Stimulated activated naive CD4-positive, alpha-beta T cell (primary cell): ENCODE measurements at regions not wholly inside any gene's neighbourhood (a gene's known extent, or its start where the extent isn't known, plus 50 kb on each side); places are given as distances from the start of the nearest gene placed in this dataset.
"Not testable (repeated sequence)": the region's sequence is repeated elsewhere in the genome, so short reads cannot be mapped to it uniquely, and the experiment has no call there.

Experiments used
- DNase-seq, 6 experiments: peaks; one replicate each; lab custom pipeline; 2025; lab: John Stamatoyannopoulos, UW

GRCh38 chr4:181821039-181822004 is 421.9 kb upstream of the TENM3 start:
- DNase-seq, result no peak

GRCh38 chr4:181822005-181822375 is 421.2 kb upstream of the TENM3 start:
- no peak for DNase-seq

DNA sequence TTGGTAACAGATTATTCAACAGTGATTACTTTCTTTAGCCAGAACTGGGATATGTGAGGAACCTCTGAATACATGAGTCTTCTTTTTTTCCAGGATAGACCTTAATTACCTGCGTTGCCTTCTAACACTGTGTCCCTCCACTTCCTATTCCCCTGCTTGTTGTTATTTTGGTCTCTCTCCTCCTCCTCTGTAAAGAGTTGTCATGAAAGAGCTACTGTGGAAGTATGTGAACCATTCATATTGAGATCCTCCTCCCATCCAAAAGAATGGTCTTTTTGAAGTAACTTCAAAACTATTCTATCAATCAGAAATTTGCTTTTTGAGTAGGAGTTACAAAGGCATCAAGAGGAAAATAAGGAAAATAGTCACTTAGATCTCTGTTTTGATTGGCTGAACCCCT is 420.0 kb upstream of the TENM3 start:
- DNase-seq, result no peak

DNA sequence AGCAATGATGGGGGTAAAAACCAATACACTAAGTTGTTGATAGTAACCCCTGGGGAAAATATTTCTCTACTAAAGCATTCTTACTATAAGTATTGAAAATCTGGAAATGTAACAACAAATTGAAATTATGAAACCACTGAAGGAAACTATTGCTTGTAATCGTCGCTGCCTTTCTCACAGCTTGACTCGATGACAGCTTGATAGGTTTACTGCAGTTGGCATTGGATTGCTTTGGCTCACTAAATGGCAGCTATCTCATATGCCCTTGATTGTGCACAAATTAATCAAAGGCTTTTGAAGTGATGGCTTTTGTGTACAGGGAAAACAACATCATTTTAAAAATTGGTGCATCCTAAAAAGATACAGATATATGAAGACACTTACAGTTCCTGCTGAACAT is 419.6 kb upstream of the TENM3 start:
- DNase-seq, result no peak

- DNase-seq, result no peak
These were observed 417.6 kb upstream of the TENM3 start for GRCh38 chr4:181825564-181825963.

DNA sequence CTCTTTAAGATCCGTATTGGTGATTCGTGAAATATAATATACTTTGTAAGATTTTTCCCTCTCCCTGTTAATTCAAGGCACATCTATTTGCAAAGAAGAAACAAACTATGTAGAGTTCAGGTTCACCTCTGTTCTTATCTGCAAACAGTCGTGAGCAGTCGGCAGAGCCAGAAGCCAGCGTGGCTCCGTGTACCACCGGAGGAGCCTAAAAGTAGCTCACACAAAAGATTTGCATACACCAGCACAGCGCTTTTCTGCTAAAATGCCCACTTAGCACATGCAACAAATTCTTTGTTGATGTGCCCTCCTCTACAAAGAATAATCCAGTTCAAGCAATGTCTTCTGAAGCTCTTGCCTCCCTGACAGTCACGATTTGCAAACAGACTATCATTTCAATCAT is 416.0 kb upstream of the TENM3 start:
- no peak for DNase-seq

DNA sequence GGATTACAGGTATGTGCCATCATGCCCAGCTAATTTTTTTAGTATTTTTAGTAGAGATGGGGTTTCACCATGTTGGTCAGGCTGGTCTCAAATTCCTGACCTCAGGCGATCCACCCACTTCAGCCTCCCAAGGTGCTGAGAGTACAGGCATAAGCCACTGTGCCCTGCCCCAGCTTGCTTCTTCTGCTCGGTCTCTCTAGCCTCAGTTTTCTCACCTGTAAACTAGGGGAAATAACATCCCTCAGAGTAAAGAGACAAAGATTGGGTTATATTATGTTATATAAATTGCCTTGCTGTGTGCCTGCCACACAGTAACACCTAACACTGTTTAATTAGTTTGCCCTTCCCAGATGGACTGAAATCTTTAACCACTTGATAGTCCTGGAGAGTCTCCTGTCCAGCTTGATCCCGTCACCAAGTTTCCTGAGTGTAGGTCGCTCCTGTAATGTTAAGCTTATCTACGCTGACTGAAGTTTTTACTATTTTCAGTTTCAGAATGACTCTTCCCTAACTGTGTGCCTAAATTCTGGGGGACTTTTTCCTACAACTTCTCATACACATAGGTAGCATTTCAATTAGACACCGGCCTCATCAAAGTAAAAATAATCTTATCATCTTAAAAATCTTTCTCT is 412.7 kb upstream of the TENM3 start:
- no peak for DNase-seq

- DNase-seq, result no peak
These were observed 409.1 kb upstream of the TENM3 start for GRCh38 chr4:181834071-181834470.

DNA sequence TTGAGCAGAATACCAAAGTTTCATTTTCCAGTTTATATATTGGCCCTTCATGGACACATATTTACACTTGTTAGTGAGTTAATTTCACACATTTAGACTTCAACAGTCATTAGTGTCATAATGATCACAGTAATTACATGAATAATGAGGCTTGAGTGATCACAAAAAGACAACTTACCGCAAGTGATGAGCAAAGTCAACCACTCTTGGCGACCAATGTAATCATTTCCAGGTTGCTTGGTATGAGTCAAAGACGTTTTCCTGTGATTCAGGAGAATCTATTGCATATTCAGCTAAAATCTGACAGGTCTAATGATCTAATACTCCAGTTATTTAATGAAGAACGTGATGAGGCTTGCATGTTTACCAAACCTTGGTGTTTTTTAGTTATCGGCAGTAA is 407.9 kb upstream of the TENM3 start:
- DNase-seq, result no peak

GRCh38 chr4:181838253-181838652 is 404.9 kb upstream of the TENM3 start:
- no peak for DNase-seq

DNA sequence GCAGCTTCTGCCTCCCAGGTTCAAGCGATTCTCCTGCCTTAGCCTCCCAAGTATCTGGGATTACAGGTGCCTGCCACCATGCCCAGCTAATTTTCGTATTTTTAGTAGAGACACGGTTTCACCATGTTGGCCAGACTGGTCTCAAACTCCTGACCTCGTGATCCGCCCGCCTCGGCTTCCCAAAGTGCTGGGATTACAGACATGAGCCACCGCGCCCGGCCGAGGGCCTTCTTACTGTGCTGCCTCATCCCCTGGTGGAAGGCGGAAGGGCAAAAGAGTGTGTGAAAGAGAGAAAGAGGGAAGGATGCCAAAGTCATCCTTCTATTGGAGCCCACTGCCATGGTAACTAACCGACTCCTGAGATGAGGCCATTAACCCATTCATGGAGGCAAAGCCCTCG is 399.4 kb upstream of the TENM3 start:
- DNase-seq, result not testable (repeated sequence)

DNA sequence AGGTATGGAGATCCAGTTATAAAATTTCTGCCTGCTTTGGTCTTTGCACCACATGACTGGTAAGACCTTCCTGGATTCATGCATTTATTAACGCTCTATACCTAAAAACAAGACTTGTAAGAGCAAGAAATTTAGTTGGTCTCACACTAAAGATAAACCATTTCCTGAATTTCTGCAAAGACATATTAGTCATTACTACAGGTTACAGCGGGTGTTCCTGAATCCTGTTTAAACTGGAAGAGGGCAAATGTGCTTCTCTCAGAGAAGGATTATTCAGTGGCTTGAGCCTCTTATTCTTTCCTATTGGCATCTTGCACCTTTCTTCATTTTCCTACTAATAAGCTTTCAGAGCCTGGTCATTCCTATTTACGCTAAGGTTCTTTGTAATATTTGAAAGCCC is 397.6 kb upstream of the TENM3 start:
- DNase-seq, result no peak

GRCh38 chr4:181846934-181847333 is 396.3 kb upstream of the TENM3 start:
- DNase-seq, result no peak

DNA sequence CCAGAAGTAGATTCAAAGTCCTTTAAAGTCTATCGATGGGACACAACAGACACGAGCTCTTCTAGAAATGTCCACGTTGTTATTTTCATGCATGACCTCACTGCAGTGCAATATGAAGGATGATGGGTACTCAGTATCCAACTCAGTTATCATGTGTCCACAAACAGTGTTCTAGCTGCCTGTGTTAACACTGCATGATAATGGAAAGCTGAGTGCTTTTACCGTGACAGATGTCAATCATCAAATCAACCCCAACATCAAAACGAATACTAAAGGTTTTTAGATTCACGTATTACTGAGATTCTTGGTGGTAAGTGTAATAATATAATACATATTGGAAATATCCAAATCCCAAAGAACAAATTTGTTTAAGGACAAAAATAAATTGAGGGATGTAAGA is 394.8 kb upstream of the TENM3 start:
- no peak for DNase-seq

DNA sequence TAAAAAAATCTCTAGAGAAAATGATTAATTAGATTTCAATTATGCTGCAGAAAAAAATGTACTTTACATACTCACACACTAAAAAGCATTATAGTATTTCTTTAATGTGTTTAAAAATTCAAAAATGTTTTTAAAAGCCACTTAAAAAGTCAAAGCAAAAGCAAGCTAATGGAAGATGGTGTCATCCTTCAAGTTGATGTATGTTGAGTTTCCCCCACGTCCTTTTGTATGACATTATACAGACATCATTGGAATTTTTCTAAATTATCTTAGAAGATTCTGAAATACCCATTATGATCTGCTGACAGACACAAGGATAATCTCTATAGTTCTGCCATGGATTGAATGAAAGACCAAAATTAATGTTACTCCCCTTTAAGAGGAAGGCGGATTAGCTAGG is 393.7 kb upstream of the TENM3 start:
- DNase-seq, result no peak

DNA sequence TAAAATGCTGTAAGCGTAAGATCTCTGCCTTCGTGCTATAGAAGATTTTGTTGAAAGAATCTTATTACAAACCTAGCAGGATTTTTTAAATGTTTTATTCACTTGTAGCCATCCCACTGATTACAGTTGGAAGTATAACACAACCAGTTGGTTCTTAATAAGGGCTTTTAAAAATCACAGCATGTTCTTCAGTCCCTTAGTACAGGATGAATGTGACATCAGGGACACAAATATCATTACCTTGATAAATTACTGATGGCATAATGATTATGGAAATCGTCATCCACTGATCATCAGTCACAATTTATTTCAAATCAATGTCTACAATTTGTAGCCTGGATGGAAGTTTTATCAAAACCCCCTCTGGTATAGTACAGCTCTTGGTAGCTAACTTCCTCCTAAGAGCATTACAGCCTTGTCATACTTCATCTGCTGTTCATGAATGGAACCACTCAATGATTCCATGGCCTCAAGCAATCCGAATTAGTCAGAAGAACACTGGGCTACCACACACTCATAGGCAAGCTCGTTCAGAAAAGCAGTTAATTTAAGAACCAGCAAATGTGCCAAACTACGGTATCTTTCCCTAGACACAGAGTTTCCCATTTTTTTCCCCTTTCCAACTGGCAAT is 389.2 kb upstream of the TENM3 start:
- DNase-seq, result no peak

GRCh38 chr4:181855307-181855706 is 387.9 kb upstream of the TENM3 start:
- DNase-seq, result no peak

DNA sequence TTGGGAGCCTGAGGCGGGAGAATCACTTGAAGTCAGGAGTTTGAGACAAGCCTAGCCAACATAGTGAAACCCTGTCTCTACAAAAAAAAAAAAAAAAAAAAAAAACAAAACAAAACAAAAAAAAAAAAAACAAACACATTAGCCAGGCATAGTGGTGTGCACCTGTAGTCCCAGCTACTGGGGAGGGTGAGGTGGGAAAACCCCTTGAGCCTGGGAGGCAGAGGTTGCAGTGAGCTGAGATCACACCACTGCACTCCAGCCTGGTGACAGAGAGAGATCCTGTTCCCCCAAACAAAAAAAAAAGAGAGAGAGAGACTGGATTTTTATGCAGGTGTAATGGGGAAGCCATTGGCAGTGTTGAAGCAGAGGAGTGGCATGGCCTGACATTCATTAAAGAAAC is 385.7 kb upstream of the TENM3 start:
- not testable (repeated sequence) for DNase-seq

DNA sequence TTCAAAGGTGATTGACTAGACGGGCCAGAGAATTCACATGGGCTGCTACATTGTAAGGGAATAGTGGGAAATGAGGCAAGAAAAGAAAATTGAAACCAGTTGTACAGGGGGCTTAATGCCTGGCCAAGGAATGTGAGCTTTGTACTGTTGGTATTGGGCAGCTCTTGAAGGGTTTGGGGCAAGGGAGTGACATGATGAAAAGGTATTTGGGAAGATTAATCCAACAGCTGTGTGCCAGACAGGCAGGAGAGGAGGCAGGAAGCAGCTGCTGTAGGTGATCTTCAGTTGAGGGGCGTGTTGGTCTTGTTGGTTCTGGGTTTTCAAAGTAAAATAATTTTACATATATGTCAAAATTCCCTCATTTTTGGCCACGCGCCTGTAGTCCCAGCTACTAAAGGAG is 384.5 kb upstream of the TENM3 start:
- no peak for DNase-seq

- DNase-seq, result no peak
These were observed 383.8 kb upstream of the TENM3 start for GRCh38 chr4:181859439-181859838.

GRCh38 chr4:181860157-181860556 is 383.0 kb upstream of the TENM3 start:
- DNase-seq, result no peak

- no peak for DNase-seq
These were observed 382.5 kb upstream of the TENM3 start for GRCh38 chr4:181860668-181861067.

DNA sequence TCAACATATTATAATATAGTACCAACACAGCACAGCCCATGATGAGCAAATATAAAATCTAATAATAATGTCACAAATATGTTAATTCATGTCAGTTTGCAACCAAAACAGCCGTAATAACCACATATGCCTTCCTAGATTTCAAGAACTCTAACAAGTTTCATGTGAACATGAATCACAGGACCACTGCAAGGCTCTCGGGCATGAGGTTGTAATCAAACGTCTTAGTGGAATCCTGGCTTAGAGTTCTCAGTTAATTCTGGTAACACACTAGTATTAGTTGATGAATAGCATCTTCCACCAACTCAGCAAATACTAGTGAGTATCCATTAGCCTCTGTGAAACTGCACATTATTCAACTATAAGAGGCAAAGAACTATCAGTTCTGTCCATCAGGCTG is 379.3 kb upstream of the TENM3 start:
- no peak for DNase-seq
